Endodermal cell (in vitro differentiated cells): ENCODE measurements at regions not wholly inside any gene's neighbourhood (a gene's known extent, or its start where the extent isn't known, plus 50 kb on each side); places are given as distances from the start of the nearest gene placed in this dataset.

Experiments used
- DNase-seq: peaks from one replicate; pipeline ENCODE4 v3.0.0-alpha.2; 2017
- H3K27ac ChIP-seq: 2 replicates; pipeline ENCODE4 v1.5.1; 2013; ENCODE audit warnings: mild to moderate bottlenecking, low read depth, low read length, moderate library complexity
- H3K27me3 ChIP-seq: 2 replicates; pipeline ENCODE4 v1.6.1; 2013; ENCODE audit warnings: mild to moderate bottlenecking, low read length, moderate library complexity; ENCODE audit not compliant: insufficient read depth, control insufficient read depth, poor library complexity, severe bottlenecking
- H3K36me3 ChIP-seq: 2 replicates; pipeline ENCODE4 v1.7.0; 2013; ENCODE audit warnings: mild to moderate bottlenecking, low read length, moderate library complexity; ENCODE audit not compliant: control insufficient read depth, insufficient read depth
- H3K4me1 ChIP-seq: one replicate; pipeline ENCODE4 v1.7.0; 2013; ENCODE audit warnings: low read length; ENCODE audit not compliant: control insufficient read depth, insufficient read depth
- H3K4me3 ChIP-seq: 2 replicates; pipeline ENCODE4 v1.5.1; 2013; ENCODE audit warnings: mild to moderate bottlenecking, low read length, moderate library complexity
- H3K9ac ChIP-seq: 2 replicates; pipeline ENCODE4 v1.6.1; 2013; ENCODE audit warnings: mild to moderate bottlenecking, low read length, moderate library complexity; ENCODE audit not compliant: poor library complexity, severe bottlenecking; ENCODE audit errors: extremely low read depth
- H3K9me3 ChIP-seq: 2 replicates; pipeline ENCODE4 v1.6.1; 2013; ENCODE audit warnings: mild to moderate bottlenecking, low read length, moderate library complexity; ENCODE audit not compliant: control insufficient read depth
- H3K27ac Mint-ChIP-seq: 2 replicates; pipeline ENCODE4 v1.8.0; 2020; ENCODE audit warnings: mixed read lengths
- H3K27me3 Mint-ChIP-seq: 2 replicates; pipeline ENCODE4 v1.8.0; 2021; ENCODE audit warnings: mild to moderate bottlenecking, mixed read lengths; ENCODE audit not compliant: insufficient read depth
- H3K36me3 Mint-ChIP-seq: 2 replicates; pipeline ENCODE4 v1.8.0; 2020; ENCODE audit warnings: low read depth, mixed read lengths
- H3K4me1 Mint-ChIP-seq: 2 replicates; pipeline ENCODE4 v1.8.0; 2020; ENCODE audit warnings: mixed read lengths
- H3K4me3 Mint-ChIP-seq: 2 replicates; pipeline ENCODE4 v1.8.0; 2020; ENCODE audit warnings: mild to moderate bottlenecking, moderate library complexity, mixed read lengths
- H3K9me3 Mint-ChIP-seq: 2 replicates; pipeline ENCODE4 v1.8.0; 2020; ENCODE audit warnings: mild to moderate bottlenecking, mixed read lengths
- CTCF ChIP-seq: fragments of 200-600 bp; sonication (generic); conservative IDR thresholded peaks from 2 replicates; pipeline ENCODE4 v1.5.0; 2021; ENCODE audit warnings: antibody characterized with exemption, mild to moderate bottlenecking
- WGBS, 2 experiments: methylation state at CpG; one replicate each; pipeline versions ENCODE4 v1.1.5 to v1.1.7; 2013; ENCODE audit warnings: missing lambda C conversion rate in 2 of 2, mixed read lengths in 1 of 2; ENCODE audit not compliant: insufficient coverage in 1 of 2, insufficient read length in 1 of 2; 5-methylcytosine and 5-hydroxymethylcytosine counted together

- Histone ChIP-seq H3K9ac (no peak overlapping the region), H3K27ac (no peak overlapping the region), H3K9me3 (no peaks in the 10 kb centered on the region), H3K36me3 (no peaks in the 10 kb centered on the region), H3K4me3 (peak overlapping the region; percentile 30), H3K4me1 (peaks cover 36% of the 10 kb centered on the region), H3K27me3 (no peaks in the 10 kb centered on the region)
- Mint-ChIP-seq H3K4me3 (no peak overlapping the region), H3K27me3 (no peaks in the 10 kb centered on the region), H3K9me3 (peaks cover 2% of the 10 kb centered on the region), H3K4me1 (peaks cover 59% of the 10 kb centered on the region), H3K27ac (no peak overlapping the region), H3K36me3 (no peaks in the 10 kb centered on the region)
- WGBS, 2 experiments = 88 to 95% methylated on average over 2 to 6 of the region's 6 CpGs
- DNase-seq = no peak
- no peak for TF ChIP-seq CTCF
Measured at GRCh38 chr17:13919818-13920217, 149.5 kb upstream of the COX10 start.

- H3K27me3 Mint-ChIP-seq = no peaks in the 10 kb centered on the region
- no peaks in the 10 kb centered on the region for H3K9me3 Mint-ChIP-seq
- Histone ChIP-seq H3K36me3 (no peaks in the 10 kb centered on the region), H3K4me1 (peaks cover 36% of the 10 kb centered on the region), H3K9me3 (peaks cover 2% of the 10 kb centered on the region), H3K9ac (no peak overlapping the region), H3K27ac (no peak overlapping the region), H3K27me3 (no peaks in the 10 kb centered on the region), H3K4me3 (peak overlapping the region; percentile 30)
- DNase-seq = no peak
- peaks cover 59% of the 10 kb centered on the region for H3K4me1 Mint-ChIP-seq
- peak overlapping the region; percentile 16 for H3K4me3 Mint-ChIP-seq
- 63 to 75% methylated on average over 2 to 3 of the region's 3 CpGs for WGBS, 2 experiments
- no peak for TF ChIP-seq CTCF
- H3K27ac Mint-ChIP-seq = no peak overlapping the region
- no peaks in the 10 kb centered on the region for H3K36me3 Mint-ChIP-seq
Measured at GRCh38 chr17:13920413-13920812, 148.9 kb upstream of the COX10 start.

GRCh38 chr17:13921841-13922776 is 147.2 kb upstream of the COX10 start:
- Histone ChIP-seq H3K4me3 (no peak overlapping the region), H3K27ac (no peak overlapping the region), H3K27me3 (no peaks in the 10 kb centered on the region), H3K4me1 (peaks cover 36% of the 10 kb centered on the region), H3K36me3 (no peaks in the 10 kb centered on the region), H3K9me3 (peaks cover 4% of the 10 kb centered on the region), H3K9ac (no peak overlapping the region)
- H3K4me1 Mint-ChIP-seq = peaks cover 57% of the 10 kb centered on the region
- H3K27me3 Mint-ChIP-seq = no peaks in the 10 kb centered on the region
- no peak overlapping the region for H3K4me3 Mint-ChIP-seq
- no peaks in the 10 kb centered on the region for H3K9me3 Mint-ChIP-seq
- H3K36me3 Mint-ChIP-seq = no peaks in the 10 kb centered on the region
- peak; percentile 61 for DNase-seq
- H3K27ac Mint-ChIP-seq = no peak overlapping the region
- 80 to 87% methylated on average over 9 to 19 of the region's 19 CpGs for WGBS, 2 experiments
- no peak for TF ChIP-seq CTCF
